Liver (tissue), 8 donors: ENCODE measurements at regions not wholly inside any gene's neighbourhood (a gene's known extent, or its start where the extent isn't known, plus 50 kb on each side); places are given as distances from the start of the nearest gene placed in this dataset.

Source experiments
- DNase-seq: peaks from one replicate; pipeline ENCODE4 v3.0.0-alpha.2; 2017; ENCODE audit warnings: low spot score
- H3K27ac ChIP-seq, 2 donors: one replicate each; pipeline ENCODE4 v1.7.0; 2013; ENCODE audit warnings: inconsistent platforms in 2 of 2, low read length in 2 of 2, control low read depth in 1 of 2, low read depth in 1 of 2, mild to moderate bottlenecking in 1 of 2
- H3K27me3 ChIP-seq, 4 donors: one replicate each; pipeline versions ENCODE4 v1.6.1 to v1.7.0; 2013; ENCODE audit warnings: low read length in 3 of 4, inconsistent platforms in 1 of 4, mild to moderate bottlenecking in 1 of 4, moderate library complexity in 1 of 4; ENCODE audit not compliant: control insufficient read depth in 4 of 4, insufficient read depth in 4 of 4
- H3K36me3 ChIP-seq, 4 donors: one replicate each; pipeline versions ENCODE4 v1.6.1 to v1.7.0; 2013; ENCODE audit warnings: low read length in 3 of 4, mild to moderate bottlenecking in 3 of 4, low read depth in 1 of 4, moderate library complexity in 1 of 4; ENCODE audit not compliant: control insufficient read depth in 4 of 4, insufficient read depth in 3 of 4
- H3K4me1 ChIP-seq, 4 donors: one replicate each; pipeline versions ENCODE4 v1.6.1 to v1.7.0; 2013; ENCODE audit warnings: low read length in 3 of 4, mild to moderate bottlenecking in 3 of 4, moderate library complexity in 1 of 4; ENCODE audit not compliant: control insufficient read depth in 4 of 4, insufficient read depth in 4 of 4
- H3K4me3 ChIP-seq, 3 donors: one replicate each; pipeline versions ENCODE4 v1.6.1 to v1.7.0; 2013; ENCODE audit warnings: low read length in 3 of 3, control low read depth in 1 of 3, low read depth in 1 of 3, mild to moderate bottlenecking in 1 of 3
- H3K9ac ChIP-seq, 2 donors: one replicate each; pipeline ENCODE4 v1.7.0; 2013; ENCODE audit warnings: low read length in 2 of 2, mild to moderate bottlenecking in 2 of 2, moderate library complexity in 2 of 2, control low read depth in 1 of 2, low read depth in 1 of 2
- H3K9me3 ChIP-seq, 4 donors: one replicate each; pipeline versions ENCODE4 v1.6.1 to v1.7.0; 2013; ENCODE audit warnings: low read length in 3 of 4; ENCODE audit not compliant: control insufficient read depth in 4 of 4
- EGR1 ChIP-seq, 2 donors: IDR thresholded peaks; 2 replicates each; pipeline ENCODE4 v1.6.1; 2016 to 2018; ENCODE audit warnings: antibody characterized with exemption in 2 of 2, low read depth in 2 of 2
- FOXA1 ChIP-seq: IDR thresholded peaks from 2 replicates; pipeline ENCODE4 v1.6.1; 2016; ENCODE audit warnings: antibody characterized with exemption
- FOXA2 ChIP-seq: IDR thresholded peaks from 2 replicates; pipeline ENCODE4 v1.6.1; 2016; ENCODE audit warnings: antibody characterized with exemption
- GABPA ChIP-seq, 2 donors: IDR thresholded peaks in 1 of 2; conservative IDR thresholded peaks in 1 of 2; 2 replicates each; pipeline ENCODE4 v1.6.1; 2016; ENCODE audit warnings: antibody characterized with exemption in 2 of 2, mild to moderate bottlenecking in 1 of 2, moderate library complexity in 1 of 2
- HNF4G ChIP-seq: IDR thresholded peaks from 2 replicates; pipeline ENCODE4 v1.6.1; 2016; ENCODE audit warnings: antibody characterized with exemption
- JUND ChIP-seq, 2 donors: IDR thresholded peaks; 2 replicates each; pipeline ENCODE4 v1.6.1; 2016; ENCODE audit warnings: antibody characterized with exemption in 2 of 2
- NR2F2 ChIP-seq: IDR thresholded peaks from 2 replicates; pipeline ENCODE4 v1.6.1; 2016; ENCODE audit warnings: antibody characterized with exemption
- RAD21 ChIP-seq, 2 donors: IDR thresholded peaks; 2 replicates each; pipeline ENCODE4 v1.6.1; 2016; ENCODE audit warnings: antibody characterized with exemption in 2 of 2, mild to moderate bottlenecking in 2 of 2
- RXRA ChIP-seq, 2 donors: IDR thresholded peaks; 2 replicates each; pipeline ENCODE4 v1.6.1; 2017 to 2018; ENCODE audit warnings: antibody characterized with exemption in 2 of 2, mild to moderate bottlenecking in 1 of 2
- SP1 ChIP-seq: IDR thresholded peaks from 2 replicates; pipeline ENCODE4 v1.6.1; 2018; ENCODE audit warnings: antibody characterized with exemption, mild to moderate bottlenecking
- TAF1 ChIP-seq: conservative IDR thresholded peaks from 2 replicates; pipeline ENCODE4 v1.6.1; 2016; ENCODE audit warnings: antibody characterized with exemption, mild to moderate bottlenecking
- YY1 ChIP-seq: IDR thresholded peaks from 2 replicates; pipeline ENCODE4 v1.6.1; 2016; ENCODE audit warnings: antibody characterized with exemption, mild to moderate bottlenecking
- WGBS: extraction: QIAGEN DNeasy Blood & Tissue Kit; methylation state at CpG from one replicate; pipeline ENCODE4 v1.1.7; 2013; 5-methylcytosine and 5-hydroxymethylcytosine counted together
- TF ChIP-seq, protein P1 (sequence below): IDR thresholded peaks from 2 replicates; pipeline ENCODE4 v1.6.1; 2016; ENCODE audit warnings: antibody characterized with exemption
- TF ChIP-seq, protein P2 (sequence below): fragments of 150-350 bp; IDR thresholded peaks from 2 replicates; pipeline ENCODE4 v1.5.1; 2017; ENCODE audit warnings: improper control_type of control experiment, low read depth, low read length; ENCODE audit not compliant: missing input control
- TF ChIP-seq, protein P3 (sequence below): IDR thresholded peaks from 2 replicates; pipeline ENCODE4 v1.6.1; 2016; ENCODE audit warnings: antibody characterized with exemption, mild to moderate bottlenecking
- TF ChIP-seq, protein P4 (sequence below): IDR thresholded peaks from 2 replicates; pipeline ENCODE4 v1.6.1; 2016; ENCODE audit warnings: antibody characterized with exemption
- donor health status: healthy.
- donor health status: healthy.
- donor health status: healthy.
- donor health status: healthy.
- donor health status: healthy.

DNA sequence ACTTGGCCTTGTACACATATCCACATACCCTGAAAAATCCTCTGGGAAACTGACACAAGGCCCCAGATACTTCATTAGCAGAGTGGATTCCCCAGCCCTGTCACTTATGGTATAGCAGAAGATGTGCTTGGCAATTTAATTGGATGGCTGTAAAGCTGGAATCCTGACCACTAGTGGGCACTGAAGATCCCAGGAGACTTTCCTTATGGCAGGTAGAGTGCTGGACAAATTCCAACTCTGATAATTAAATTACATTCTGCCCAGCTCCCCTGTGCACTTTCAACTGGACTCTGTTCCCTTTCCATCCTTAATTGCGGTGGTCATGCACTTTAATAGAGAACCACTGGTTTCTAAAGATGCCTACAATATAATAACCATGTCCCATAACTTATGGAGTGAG, 119.8 kb downstream of the DCK start:
- H3K27ac ChIP-seq = no peak overlapping the region
- no peaks in the 10 kb centered on the region for H3K27me3 ChIP-seq
- no peaks in the 10 kb centered on the region for H3K9me3 ChIP-seq
- H3K36me3 ChIP-seq = no peaks in the 10 kb centered on the region
- no peak overlapping the region for H3K9ac ChIP-seq
- no peak overlapping the region for H3K4me3 ChIP-seq
- H3K4me1 ChIP-seq = no peaks in the 10 kb centered on the region
- peak in 1 of 2 donors; percentile 50 for TF ChIP-seq RAD21 (IDR thresholded peaks at IDR 0.05)
- TF ChIP-seq, protein P1, sequence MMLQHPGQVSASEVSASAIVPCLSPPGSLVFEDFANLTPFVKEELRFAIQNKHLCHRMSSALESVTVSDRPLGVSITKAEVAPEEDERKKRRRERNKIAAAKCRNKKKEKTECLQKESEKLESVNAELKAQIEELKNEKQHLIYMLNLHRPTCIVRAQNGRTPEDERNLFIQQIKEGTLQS = no peak
- WGBS = 87% methylated on average over 1 of the region's 1 CpG
- no peak for DNase-seq

DNA sequence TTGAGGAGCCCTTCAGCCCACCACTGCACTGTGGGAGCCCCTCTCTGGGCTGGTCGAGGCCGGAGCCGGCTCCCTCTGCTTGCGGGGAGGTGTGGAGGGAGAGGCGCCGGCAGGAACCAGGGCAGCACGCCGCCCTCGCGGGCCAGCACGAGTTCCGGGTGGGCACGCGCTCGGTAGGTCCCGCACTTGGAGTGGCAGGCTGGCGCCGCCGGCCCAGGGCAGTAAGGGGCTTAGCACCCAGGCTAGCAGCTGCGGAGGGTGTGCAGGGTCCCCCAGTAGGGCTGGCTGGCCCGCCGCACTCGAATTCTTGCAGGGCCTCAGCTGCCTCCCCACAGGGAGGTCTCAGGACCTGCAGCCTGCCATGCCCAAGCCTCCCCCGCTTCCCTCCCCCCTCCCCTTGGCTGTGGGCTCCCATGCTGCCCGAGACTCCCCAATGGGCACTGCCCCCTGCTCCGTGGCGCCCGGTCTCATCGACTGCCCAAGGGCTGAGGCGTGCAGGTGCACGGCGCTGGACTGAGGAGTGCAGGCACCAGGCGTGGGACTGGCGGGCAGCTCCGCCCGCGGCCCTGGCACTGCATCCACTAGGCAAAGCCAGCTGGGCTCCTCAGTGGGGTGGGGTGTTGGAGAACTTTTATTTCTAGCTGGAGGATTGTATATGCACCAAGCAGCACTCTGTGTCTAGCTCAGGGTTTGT, 127.5 kb downstream of the DCK start:
- Histone ChIP-seq H3K4me3 (no peak overlapping the region), H3K36me3 (no peaks in the 10 kb centered on the region), H3K27me3 (no peaks in the 10 kb centered on the region), H3K27ac (no peak overlapping the region), H3K4me1 (no peaks in the 10 kb centered on the region), H3K9me3 (no peaks in the 10 kb centered on the region), H3K9ac (no peak overlapping the region)
- 94% methylated on average over 37 of the region's 37 CpGs for WGBS
- DNase-seq = no peak
- TF ChIP-seq SP1 (no peak), FOXA2 (no peak), GABPA (IDR thresholded peaks at IDR 0.05 in 1 of 2, conservative IDR thresholded peaks at IDR 0.05 in 1 of 2) (no peak), JUND (IDR thresholded peaks at IDR 0.05) (no peak), NR2F2 (no peak), FOXA1 (no peak), YY1 (no peak), HNF4G (no peak), EGR1 (IDR thresholded peaks at IDR 0.05; ENCODE audit: low read depth in 2 of 2) (no peak), RXRA (IDR thresholded peaks at IDR 0.05) (no peak), TAF1 (no peak)
- TF ChIP-seq, protein P2, sequence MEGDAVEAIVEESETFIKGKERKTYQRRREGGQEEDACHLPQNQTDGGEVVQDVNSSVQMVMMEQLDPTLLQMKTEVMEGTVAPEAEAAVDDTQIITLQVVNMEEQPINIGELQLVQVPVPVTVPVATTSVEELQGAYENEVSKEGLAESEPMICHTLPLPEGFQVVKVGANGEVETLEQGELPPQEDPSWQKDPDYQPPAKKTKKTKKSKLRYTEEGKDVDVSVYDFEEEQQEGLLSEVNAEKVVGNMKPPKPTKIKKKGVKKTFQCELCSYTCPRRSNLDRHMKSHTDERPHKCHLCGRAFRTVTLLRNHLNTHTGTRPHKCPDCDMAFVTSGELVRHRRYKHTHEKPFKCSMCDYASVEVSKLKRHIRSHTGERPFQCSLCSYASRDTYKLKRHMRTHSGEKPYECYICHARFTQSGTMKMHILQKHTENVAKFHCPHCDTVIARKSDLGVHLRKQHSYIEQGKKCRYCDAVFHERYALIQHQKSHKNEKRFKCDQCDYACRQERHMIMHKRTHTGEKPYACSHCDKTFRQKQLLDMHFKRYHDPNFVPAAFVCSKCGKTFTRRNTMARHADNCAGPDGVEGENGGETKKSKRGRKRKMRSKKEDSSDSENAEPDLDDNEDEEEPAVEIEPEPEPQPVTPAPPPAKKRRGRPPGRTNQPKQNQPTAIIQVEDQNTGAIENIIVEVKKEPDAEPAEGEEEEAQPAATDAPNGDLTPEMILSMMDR = no peak
- TF ChIP-seq, protein P3, sequence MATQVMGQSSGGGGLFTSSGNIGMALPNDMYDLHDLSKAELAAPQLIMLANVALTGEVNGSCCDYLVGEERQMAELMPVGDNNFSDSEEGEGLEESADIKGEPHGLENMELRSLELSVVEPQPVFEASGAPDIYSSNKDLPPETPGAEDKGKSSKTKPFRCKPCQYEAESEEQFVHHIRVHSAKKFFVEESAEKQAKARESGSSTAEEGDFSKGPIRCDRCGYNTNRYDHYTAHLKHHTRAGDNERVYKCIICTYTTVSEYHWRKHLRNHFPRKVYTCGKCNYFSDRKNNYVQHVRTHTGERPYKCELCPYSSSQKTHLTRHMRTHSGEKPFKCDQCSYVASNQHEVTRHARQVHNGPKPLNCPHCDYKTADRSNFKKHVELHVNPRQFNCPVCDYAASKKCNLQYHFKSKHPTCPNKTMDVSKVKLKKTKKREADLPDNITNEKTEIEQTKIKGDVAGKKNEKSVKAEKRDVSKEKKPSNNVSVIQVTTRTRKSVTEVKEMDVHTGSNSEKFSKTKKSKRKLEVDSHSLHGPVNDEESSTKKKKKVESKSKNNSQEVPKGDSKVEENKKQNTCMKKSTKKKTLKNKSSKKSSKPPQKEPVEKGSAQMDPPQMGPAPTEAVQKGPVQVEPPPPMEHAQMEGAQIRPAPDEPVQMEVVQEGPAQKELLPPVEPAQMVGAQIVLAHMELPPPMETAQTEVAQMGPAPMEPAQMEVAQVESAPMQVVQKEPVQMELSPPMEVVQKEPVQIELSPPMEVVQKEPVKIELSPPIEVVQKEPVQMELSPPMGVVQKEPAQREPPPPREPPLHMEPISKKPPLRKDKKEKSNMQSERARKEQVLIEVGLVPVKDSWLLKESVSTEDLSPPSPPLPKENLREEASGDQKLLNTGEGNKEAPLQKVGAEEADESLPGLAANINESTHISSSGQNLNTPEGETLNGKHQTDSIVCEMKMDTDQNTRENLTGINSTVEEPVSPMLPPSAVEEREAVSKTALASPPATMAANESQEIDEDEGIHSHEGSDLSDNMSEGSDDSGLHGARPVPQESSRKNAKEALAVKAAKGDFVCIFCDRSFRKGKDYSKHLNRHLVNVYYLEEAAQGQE = no peak
- TF ChIP-seq, protein P4, sequence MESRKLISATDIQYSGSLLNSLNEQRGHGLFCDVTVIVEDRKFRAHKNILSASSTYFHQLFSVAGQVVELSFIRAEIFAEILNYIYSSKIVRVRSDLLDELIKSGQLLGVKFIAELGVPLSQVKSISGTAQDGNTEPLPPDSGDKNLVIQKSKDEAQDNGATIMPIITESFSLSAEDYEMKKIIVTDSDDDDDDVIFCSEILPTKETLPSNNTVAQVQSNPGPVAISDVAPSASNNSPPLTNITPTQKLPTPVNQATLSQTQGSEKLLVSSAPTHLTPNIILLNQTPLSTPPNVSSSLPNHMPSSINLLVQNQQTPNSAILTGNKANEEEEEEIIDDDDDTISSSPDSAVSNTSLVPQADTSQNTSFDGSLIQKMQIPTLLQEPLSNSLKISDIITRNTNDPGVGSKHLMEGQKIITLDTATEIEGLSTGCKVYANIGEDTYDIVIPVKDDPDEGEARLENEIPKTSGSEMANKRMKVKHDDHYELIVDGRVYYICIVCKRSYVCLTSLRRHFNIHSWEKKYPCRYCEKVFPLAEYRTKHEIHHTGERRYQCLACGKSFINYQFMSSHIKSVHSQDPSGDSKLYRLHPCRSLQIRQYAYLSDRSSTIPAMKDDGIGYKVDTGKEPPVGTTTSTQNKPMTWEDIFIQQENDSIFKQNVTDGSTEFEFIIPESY = no peak
